IgD-negative memory B cell (primary cell): ENCODE measurements at regions not wholly inside any gene's neighbourhood (a gene's known extent, or its start where the extent isn't known, plus 50 kb on each side); places are given as distances from the start of the nearest gene placed in this dataset.

Source experiments
- H3K27ac Mint-ChIP-seq, 3 donors: one replicate each; pipeline ENCODE4 v1.8.0; 2020 to 2022; ENCODE audit warnings: mild to moderate bottlenecking in 3 of 3, mixed read lengths in 3 of 3, moderate library complexity in 1 of 3
- H3K27me3 Mint-ChIP-seq: one replicate; pipeline ENCODE4 v1.8.0; 2021; ENCODE audit warnings: mixed read lengths
- H3K36me3 Mint-ChIP-seq: one replicate; pipeline ENCODE4 v1.8.0; 2020; ENCODE audit warnings: mild to moderate bottlenecking, mixed read lengths
- H3K4me1 Mint-ChIP-seq, 3 donors: one replicate each; pipeline ENCODE4 v1.8.0; 2020 to 2022; ENCODE audit warnings: mixed read lengths in 3 of 3, mild to moderate bottlenecking in 1 of 3
- H3K4me3 Mint-ChIP-seq, 4 donors: one replicate each; pipeline ENCODE4 v1.8.0; 2020 to 2022; ENCODE audit warnings: mild to moderate bottlenecking in 4 of 4, mixed read lengths in 4 of 4, moderate library complexity in 3 of 4
- H3K9me3 Mint-ChIP-seq, 3 donors: one replicate each; pipeline ENCODE4 v1.8.0; 2020 to 2021; ENCODE audit warnings: mixed read lengths in 3 of 3, mild to moderate bottlenecking in 1 of 3

DNA sequence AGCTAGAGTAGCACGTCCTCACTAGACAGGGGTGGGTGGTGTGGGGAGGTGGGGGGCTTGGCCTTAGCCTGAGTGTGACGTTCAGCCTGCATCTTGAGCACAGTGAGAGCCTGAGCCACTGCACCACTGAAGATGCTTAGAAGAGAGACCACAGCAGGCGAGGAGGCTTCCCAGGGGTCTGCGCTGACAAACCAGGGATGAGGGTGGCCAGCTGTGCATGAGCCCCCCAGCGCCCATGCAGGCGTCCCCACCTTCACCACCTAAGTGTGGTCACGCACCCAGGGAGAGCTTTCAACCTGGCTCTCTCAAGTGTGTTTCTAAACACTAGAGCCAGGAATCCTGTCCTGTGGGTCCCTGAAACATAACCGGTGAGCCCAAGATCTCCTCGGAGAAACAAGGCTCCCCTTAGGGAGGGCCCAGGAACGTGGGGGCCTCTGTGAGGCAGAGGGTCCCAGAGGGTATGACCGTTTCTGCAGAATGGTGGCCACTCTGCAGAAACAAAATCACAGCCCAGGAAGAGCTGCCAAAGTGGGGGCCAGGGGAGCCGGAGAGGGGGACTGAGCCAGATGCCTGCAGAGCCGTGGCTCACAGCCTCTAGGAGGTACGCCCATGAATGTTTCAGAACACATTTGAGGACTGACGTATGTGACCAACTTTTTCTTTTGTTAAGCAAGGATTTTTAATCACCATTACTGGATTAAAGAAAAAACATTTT lies 85.2 kb upstream of the INSIG1 start:
- Mint-ChIP-seq H3K4me3 (no peak overlapping the region), H3K36me3 (no peaks in the 10 kb centered on the region), H3K27me3 (peaks cover 4% of the 10 kb centered on the region), H3K4me1 (peaks cover 0 to 3% (median 0%) of the 10 kb centered on the region in 3 donors), H3K9me3 (no peaks in the 10 kb centered on the region), H3K27ac (no peak overlapping the region)

DNA sequence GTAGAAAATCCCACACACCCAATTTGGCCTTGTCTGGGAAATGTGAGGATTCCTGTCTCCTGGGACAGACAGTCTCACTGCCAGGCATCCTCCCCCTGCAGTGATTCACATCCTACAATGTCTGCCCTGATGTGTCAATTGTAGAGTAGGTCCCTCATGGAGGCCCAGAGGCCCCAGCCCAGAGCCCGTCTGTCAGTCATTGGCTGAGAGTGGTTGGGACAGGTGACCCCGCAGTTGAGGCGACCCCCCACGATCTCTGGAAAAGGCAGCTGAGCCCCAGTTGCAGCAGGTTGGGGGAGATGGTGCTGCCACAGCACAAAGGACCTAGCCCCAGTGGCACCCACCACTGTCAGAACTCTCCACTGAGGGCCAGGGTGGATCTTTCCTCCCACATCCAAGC lies 84.3 kb upstream of the INSIG1 start:
- no peak overlapping the region for H3K4me3 Mint-ChIP-seq
- no peaks in the 10 kb centered on the region for H3K9me3 Mint-ChIP-seq
- H3K36me3 Mint-ChIP-seq = no peaks in the 10 kb centered on the region
- H3K4me1 Mint-ChIP-seq = peaks cover 0 to 1% (median 0%) of the 10 kb centered on the region in 3 donors
- H3K27ac Mint-ChIP-seq = no peak overlapping the region
- peaks cover 4% of the 10 kb centered on the region for H3K27me3 Mint-ChIP-seq

DNA sequence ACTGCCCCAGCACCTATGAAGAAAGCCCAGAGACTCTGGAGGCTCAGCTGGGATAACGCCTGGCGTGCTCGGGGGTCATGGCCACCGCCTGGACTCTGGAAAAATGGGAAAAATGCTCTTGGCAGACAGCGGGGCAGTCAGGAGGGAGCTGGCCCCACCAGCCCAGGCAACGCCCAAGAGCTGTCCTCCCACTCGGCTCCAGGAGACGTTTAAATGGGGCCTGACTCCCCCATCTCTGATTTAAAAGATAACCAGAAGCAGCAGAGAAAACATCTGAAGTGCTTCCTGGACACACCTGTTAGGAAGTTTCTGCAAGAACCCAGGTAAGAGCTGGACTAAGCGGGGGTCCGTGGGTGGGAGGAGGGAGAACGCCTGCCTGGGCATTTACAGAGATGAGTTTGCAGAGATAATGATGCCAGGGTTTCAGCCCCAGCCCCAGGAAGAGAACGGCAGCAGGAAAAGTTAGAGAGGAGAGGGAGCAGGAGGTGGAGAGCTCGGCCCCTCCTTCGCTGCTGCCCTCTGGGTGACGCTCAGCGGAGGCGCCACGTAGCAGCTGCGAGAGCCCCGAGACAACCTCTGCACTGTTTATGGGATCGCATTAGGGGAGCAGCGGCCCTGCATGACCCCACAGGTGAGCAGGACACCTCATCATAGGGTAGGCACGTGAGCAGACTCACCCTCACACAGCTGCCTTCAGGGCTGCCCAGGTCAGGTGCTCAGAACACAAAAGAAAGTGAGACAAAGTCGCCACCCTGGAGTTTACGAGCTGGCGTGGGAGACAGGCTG lies 83.5 kb upstream of the INSIG1 start:
- H3K4me1 Mint-ChIP-seq = peaks cover 0 to 1% (median 0%) of the 10 kb centered on the region in 3 donors
- no peak overlapping the region for H3K27ac Mint-ChIP-seq
- no peaks in the 10 kb centered on the region for H3K9me3 Mint-ChIP-seq
- peaks cover 4% of the 10 kb centered on the region for H3K27me3 Mint-ChIP-seq
- H3K4me3 Mint-ChIP-seq = no peak overlapping the region
- H3K36me3 Mint-ChIP-seq = no peaks in the 10 kb centered on the region

DNA sequence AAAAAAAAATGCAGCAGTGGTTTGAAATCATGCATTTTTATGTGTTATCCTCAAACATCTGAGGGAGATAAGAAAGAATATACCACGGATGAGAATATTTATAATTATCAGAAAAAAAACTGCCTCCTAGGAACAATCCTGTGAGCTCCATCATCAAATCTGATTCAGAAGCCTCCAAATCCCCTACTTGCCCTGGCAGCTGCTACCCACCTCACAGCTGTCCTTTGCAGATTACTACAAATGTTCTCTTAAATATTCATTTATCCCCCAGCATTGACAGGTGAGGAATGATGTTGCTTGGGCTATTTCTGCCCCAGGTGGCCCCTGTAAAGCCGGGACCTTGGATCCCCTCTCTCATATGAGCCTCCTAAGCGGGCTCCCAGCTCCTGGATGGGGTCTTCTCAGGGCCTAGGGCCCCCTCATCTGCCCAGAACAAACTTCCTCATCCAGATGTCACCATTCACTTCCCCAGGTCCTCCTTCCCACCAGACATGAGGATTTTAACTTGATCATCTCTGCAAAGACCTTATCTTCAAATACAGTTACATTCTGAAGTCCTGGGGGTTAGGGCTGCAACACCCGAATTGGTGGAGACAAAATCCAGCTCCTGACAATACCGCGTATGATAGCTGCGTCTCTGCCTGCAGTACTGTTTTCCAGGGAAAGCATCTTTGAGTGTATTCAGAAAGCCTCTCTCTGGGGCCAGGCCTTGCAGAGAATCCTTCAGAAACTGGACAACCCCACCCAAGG lies 81.9 kb upstream of the INSIG1 start:
- peaks cover 0 to 1% (median 0%) of the 10 kb centered on the region in 3 donors for H3K4me1 Mint-ChIP-seq
- H3K36me3 Mint-ChIP-seq = no peaks in the 10 kb centered on the region
- H3K4me3 Mint-ChIP-seq = no peak overlapping the region
- no peak overlapping the region for H3K27ac Mint-ChIP-seq
- no peaks in the 10 kb centered on the region for H3K9me3 Mint-ChIP-seq
- H3K27me3 Mint-ChIP-seq = peaks cover 4% of the 10 kb centered on the region

DNA sequence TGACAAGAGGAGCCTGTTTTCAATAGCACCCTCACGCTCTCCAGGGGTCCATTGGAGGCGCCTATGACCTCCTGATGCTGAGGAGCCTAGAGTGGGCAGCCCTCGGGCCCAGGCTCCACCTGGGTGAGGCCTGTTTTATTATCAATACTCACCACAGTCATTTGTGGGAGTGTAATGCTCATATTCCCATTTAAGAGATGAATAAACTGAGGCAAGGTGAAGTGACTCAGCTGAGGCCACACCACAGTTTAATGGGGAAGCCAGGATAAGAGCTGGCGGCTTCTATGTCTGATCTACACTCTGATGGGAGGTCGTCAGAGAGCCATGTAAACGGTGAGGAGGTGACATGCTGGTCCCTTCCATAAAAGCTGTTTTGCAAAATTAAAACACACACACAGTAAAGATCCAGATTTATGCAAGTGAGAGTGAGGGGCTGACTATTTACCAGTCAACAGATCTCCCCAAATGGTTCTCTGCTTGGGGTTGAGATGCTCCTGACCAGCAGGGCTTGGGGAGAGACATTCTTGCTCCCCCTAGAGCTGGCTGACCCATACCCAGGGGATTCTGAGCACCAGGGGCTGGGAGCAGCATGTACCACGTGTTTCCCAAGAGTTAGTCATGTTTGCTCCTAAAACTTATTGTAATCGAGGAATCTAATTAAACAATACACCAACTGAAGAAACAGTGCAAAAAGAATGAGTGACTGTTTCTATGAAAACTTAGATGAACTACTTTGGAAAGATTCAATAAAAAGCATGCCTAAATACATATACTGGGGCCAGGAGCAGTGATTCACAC lies 81.0 kb upstream of the INSIG1 start:
- Mint-ChIP-seq H3K27me3 (peaks cover 4% of the 10 kb centered on the region), H3K36me3 (no peaks in the 10 kb centered on the region), H3K4me1 (peaks cover 0 to 1% (median 0%) of the 10 kb centered on the region in 3 donors), H3K9me3 (no peaks in the 10 kb centered on the region), H3K4me3 (no peak overlapping the region), H3K27ac (no peak overlapping the region)

DNA sequence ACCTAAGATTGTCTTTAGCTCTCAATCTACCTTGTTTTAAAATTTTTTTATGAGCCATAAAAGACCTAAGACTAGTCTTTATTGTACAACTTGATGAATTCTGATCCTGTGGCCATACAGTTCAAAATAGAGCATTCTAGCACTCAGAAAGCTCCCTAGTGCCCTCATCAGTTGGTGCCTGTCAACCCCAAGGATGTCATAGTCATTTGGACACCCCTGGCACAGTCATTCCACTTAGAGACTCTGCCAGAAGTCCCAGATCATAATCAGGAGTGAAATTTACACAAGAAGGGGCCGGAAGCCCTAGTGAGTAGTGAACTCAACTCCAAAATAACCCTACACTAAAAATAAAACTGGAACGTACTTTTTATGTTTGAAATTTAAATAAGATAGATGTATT lies 80.0 kb upstream of the INSIG1 start:
- H3K4me3 Mint-ChIP-seq = no peak overlapping the region
- peaks cover 4% of the 10 kb centered on the region for H3K27me3 Mint-ChIP-seq
- no peaks in the 10 kb centered on the region for H3K9me3 Mint-ChIP-seq
- no peak overlapping the region for H3K27ac Mint-ChIP-seq
- H3K36me3 Mint-ChIP-seq = no peaks in the 10 kb centered on the region
- H3K4me1 Mint-ChIP-seq = peaks cover 0 to 1% (median 0%) of the 10 kb centered on the region in 3 donors

DNA sequence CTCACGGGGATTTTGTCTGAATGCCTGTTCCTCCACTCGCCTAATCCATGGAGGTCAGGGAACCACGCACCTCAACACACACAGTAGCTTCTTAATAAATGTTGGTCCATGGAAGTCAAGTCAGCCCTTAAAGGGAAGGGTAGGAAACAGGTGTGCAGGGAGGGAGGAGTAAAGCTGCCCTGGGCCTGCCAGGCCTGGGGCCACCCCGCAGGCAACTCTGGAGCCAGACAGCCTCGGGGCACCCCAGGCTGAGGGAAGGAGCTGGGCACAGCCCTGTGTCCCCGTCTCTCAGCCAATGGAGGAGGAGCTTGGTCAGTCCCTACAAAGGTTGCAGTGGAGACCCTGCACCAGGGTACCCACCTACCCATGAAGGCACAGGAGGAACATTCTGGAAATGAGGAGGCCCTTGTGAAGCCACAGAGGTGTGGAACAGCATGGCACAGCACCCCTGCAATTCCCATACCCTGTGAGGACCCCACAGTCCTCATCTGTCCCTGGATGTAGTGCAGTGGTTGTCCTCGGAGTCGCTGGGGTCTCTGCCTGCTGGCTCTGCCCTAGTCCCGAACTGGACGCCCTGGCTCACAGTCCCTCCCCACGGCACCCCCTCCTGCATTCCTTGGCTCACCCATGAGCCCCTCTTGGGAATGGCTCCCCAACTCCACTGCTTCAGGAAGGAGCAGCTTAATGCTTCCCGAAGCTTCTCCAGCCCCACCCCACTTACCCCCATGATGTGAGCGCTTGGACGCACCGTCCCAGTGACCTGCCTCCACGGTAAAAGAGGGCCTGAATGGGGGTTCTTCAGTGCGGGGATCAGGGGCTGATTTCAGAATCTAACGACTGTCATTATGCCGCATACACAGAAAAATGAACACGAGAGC lies 79.2 kb upstream of the INSIG1 start:
- H3K27ac Mint-ChIP-seq = no peak overlapping the region
- H3K9me3 Mint-ChIP-seq = no peaks in the 10 kb centered on the region
- peaks cover 0 to 1% (median 0%) of the 10 kb centered on the region in 3 donors for H3K4me1 Mint-ChIP-seq
- H3K36me3 Mint-ChIP-seq = no peaks in the 10 kb centered on the region
- H3K4me3 Mint-ChIP-seq = peak overlapping the region in 1 of 4 donors; percentile 12
- H3K27me3 Mint-ChIP-seq = peaks cover 4% of the 10 kb centered on the region

DNA sequence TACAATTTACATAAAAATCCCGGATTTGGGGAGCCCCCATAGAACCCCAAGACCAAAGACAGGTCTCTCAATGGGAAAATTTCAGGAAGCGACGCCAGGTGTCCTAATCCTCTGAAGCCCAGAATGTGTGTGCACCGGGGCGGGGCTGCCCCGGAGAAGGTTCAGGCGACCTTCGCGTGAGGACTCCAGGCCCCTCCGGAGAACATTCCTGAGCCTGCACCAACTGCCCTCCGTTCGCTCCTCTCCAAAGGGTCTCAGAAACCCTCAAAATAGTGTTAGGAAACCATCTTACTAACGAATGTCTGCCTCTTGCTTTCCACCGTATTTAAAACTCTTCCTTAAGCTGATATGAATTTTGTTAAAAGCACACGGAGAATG lies 78.5 kb upstream of the INSIG1 start:
- Mint-ChIP-seq H3K4me3 (peak overlapping the region in 1 of 4 donors; percentile 12), H3K27me3 (peaks cover 4% of the 10 kb centered on the region), H3K36me3 (no peaks in the 10 kb centered on the region), H3K4me1 (peaks cover 0 to 1% (median 0%) of the 10 kb centered on the region in 3 donors), H3K9me3 (no peaks in the 10 kb centered on the region), H3K27ac (no peak overlapping the region)

DNA sequence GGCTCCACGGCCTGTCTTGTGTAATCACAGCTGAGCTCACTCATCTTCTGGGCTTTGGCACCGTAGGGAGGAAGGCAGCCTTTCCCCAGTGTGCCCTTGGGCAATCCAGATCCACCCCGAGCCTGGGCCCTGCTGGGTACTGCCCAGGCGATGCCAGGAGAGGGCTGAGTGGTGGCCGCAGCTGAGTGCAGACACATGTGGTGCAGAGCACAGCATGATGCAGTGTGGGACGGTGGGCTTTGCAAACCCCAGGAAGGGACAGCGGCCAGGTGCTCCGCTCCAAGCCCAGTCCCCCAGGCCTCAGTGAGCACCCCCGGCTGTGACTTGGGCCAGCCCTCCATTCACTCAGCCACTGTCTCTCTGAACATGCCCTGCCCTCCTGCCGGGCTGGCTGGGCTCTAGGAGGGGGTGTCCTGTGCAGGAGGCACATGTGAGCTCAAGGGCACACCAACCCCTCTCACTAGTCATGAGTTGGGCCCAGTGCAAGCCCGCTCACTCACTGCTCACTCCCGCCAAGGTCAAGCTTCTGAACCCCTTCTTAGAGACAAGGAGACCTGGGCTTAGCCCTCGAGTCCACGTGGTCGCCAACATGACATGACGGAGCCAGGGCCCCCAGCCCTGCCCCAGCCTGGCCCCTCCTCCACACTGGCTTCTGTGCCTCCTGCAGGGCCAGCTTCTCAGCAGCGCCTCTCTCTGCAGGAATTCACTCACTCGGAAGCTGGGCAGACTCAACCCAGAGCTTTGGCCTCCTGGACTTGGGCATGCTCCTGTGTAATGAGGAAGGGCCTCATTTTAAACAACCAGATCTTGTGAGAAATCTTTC lies 77.5 kb upstream of the INSIG1 start:
- H3K27ac Mint-ChIP-seq = no peak overlapping the region
- peaks cover 0 to 1% (median 0%) of the 10 kb centered on the region in 3 donors for H3K4me1 Mint-ChIP-seq
- no peaks in the 10 kb centered on the region for H3K36me3 Mint-ChIP-seq
- H3K27me3 Mint-ChIP-seq = no peaks in the 10 kb centered on the region
- H3K9me3 Mint-ChIP-seq = no peaks in the 10 kb centered on the region
- H3K4me3 Mint-ChIP-seq = no peak overlapping the region

DNA sequence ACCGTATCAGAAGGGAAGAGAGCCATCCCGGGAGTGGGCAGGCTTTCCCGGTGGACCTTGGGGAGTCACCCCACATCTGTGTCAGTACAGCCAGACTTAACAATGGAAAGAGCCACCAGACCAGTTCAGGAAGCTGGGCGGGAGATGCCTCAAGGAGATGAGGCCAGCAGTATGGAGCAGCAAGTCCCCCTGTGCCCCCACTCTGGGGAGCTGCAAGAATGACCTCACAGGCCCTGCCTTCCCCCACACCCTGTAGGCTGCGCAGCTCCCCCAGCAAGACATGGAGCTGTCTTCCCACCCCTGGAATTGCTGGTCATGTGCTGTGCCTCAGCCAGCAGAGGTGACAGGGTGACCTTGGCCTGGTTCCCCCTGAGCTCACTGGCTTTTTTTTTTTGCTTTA lies 76.8 kb upstream of the INSIG1 start:
- Mint-ChIP-seq H3K9me3 (no peaks in the 10 kb centered on the region), H3K4me1 (peaks cover 0 to 1% (median 0%) of the 10 kb centered on the region in 3 donors), H3K27me3 (no peaks in the 10 kb centered on the region), H3K4me3 (no peak overlapping the region), H3K36me3 (no peaks in the 10 kb centered on the region), H3K27ac (no peak overlapping the region)

DNA sequence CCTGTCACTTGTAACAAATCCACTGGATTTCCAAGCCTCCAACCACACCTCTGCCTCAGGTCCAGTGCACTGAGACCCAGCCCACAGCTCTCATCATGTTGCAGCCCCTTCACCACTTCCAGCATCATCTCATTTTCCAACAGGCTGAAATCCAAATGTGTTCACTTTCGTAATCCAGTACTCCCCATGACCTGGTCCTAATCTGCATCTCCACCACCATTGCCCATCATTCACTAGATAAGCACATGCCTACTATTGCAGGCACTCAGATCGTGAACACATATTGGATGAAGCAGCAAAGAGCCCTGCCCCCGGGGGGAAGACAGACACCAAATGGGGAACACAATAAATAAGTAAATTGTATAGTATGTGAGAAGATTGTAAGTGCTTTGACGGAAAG lies 76.1 kb upstream of the INSIG1 start:
- Mint-ChIP-seq H3K4me3 (no peak overlapping the region), H3K4me1 (no peaks in the 10 kb centered on the region), H3K9me3 (no peaks in the 10 kb centered on the region), H3K27me3 (no peaks in the 10 kb centered on the region), H3K27ac (no peak overlapping the region), H3K36me3 (no peaks in the 10 kb centered on the region)

DNA sequence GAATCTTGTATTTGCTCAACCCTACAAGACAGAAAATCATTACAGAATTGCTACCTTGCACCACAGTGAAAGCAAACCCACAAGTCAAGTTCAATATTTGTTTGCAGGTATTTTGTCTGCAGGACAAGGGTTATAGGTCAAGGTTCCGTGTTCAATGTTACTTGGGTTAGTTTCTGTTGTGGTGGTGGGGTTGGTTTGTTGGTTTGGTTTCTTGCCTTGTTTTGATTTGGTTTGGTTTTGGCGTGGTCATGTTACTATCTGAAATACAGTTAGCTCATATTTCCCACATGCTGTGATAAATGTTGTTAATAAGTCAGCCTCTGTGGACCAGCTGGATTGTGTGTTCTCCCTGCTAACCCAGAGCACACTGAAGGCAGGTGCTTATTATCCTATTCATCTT lies 75.6 kb upstream of the INSIG1 start:
- Mint-ChIP-seq H3K9me3 (no peaks in the 10 kb centered on the region), H3K27ac (no peak overlapping the region), H3K36me3 (no peaks in the 10 kb centered on the region), H3K4me1 (no peaks in the 10 kb centered on the region), H3K4me3 (no peak overlapping the region), H3K27me3 (no peaks in the 10 kb centered on the region)

DNA sequence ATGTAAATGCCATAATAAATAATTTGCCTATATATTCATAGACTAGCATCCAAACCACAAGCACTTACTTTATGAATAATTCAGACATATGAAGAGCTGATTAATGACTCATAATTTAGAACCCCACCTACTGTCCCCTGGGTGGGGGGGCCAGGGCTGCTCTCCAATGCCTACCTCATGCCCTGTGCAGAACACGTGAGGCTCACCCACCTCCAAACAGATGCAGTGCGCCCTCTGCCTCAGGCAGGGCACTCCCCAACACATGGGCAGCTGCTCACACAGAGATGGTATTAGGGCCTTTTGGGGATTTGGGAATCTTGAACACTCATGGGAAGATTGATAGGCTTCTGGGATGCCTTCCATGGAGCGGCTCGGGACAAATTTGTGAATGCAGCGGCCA lies 75.1 kb upstream of the INSIG1 start:
- Mint-ChIP-seq H3K9me3 (no peaks in the 10 kb centered on the region), H3K36me3 (no peaks in the 10 kb centered on the region), H3K4me1 (no peaks in the 10 kb centered on the region), H3K27ac (no peak overlapping the region), H3K27me3 (no peaks in the 10 kb centered on the region), H3K4me3 (no peak overlapping the region)
